ENCODE measurements at regions not wholly inside any gene's neighbourhood (a gene's known extent, or its start where the extent isn't known, plus 50 kb on each side); places are given as distances from the start of the nearest gene placed in this dataset.

GRCh38 chr13:44106266-44107152 is 226.8 kb downstream of the LACC1 start:
- H3K27ac ChIP-seq, result no peak overlapping the region

GRCh38 chr13:44107357-44108121 is 227.8 kb downstream of the LACC1 start:
- TF ChIP-seq CTCF (IDR thresholded peaks at IDR 0.05) (no peak), ZFX (IDR thresholded peaks at IDR 0.05; ENCODE audit: borderline replicate concordance) (no peak)

More at GRCh38 chr13:44106266-44107152, 226.8 kb downstream of the LACC1 start:
- TF ChIP-seq ZFX (IDR thresholded peaks at IDR 0.05; ENCODE audit: borderline replicate concordance) (no peak), CTCF (IDR thresholded peaks at IDR 0.05) (no peak)

GRCh38 chr13:44108331-44108858 is 228.7 kb downstream of the LACC1 start:
- no peak overlapping the region for H3K27ac ChIP-seq
- no peak for TF ChIP-seq CTCF (IDR thresholded peaks at IDR 0.05)
- no peak for TF ChIP-seq ZFX (IDR thresholded peaks at IDR 0.05; ENCODE audit: borderline replicate concordance)

More at GRCh38 chr13:44107357-44108121, 227.8 kb downstream of the LACC1 start:
- H3K27ac ChIP-seq, result no peak overlapping the region

GRCh38 chr13:44110091-44110621 is 230.5 kb downstream of the LACC1 start:
- TF ChIP-seq CTCF (IDR thresholded peaks at IDR 0.05), result no peak
- no peak for TF ChIP-seq ZFX (IDR thresholded peaks at IDR 0.05; ENCODE audit: borderline replicate concordance)
- H3K27ac ChIP-seq, result no peak overlapping the region

GRCh38 chr13:44111701-44112100 is 232.0 kb downstream of the LACC1 start:
- TF ChIP-seq CTCF (IDR thresholded peaks at IDR 0.05) (no peak), ZFX (IDR thresholded peaks at IDR 0.05; ENCODE audit: borderline replicate concordance) (no peak)
- no peak overlapping the region for H3K27ac ChIP-seq

GRCh38 chr13:44112700-44113329 is 233.1 kb downstream of the LACC1 start:
- no peak for TF ChIP-seq CTCF (IDR thresholded peaks at IDR 0.05)
- no peak for TF ChIP-seq ZFX (IDR thresholded peaks at IDR 0.05; ENCODE audit: borderline replicate concordance)
- no peak overlapping the region for H3K27ac ChIP-seq

Measured in 22Rv1 (cell line).